Colon (tissue), 2 donors: ENCODE measurements at regions not wholly inside any gene's neighbourhood (a gene's known extent, or its start where the extent isn't known, plus 50 kb on each side); places are given as distances from the start of the nearest gene placed in this dataset.

Experiments used
- FAIRE-seq: peaks from 2 replicates; lab custom pipeline; 2012; peaks lifted over from hg19 to GRCh38; lab: Jason Lieb, UNC
- donor health status: control.
- donor health status: control.

GRCh38 chrX:40167233-40167849 is 69.6 kb upstream of the BCOR start:
- no peak for FAIRE-seq

- no peak for FAIRE-seq
Measured at GRCh38 chrX:40166582-40166981, 68.8 kb upstream of the BCOR start.

- FAIRE-seq: no peak
Measured at GRCh38 chrX:40165861-40166260, 68.1 kb upstream of the BCOR start.

GRCh38 chrX:40165206-40165605 is 67.4 kb upstream of the BCOR start:
- no peak for FAIRE-seq

- FAIRE-seq: no peak
Measured at GRCh38 chrX:40164751-40165150, 67.0 kb upstream of the BCOR start.

- no peak for FAIRE-seq
Measured at GRCh38 chrX:40158036-40158706, 60.4 kb upstream of the BCOR start.

- no peak for FAIRE-seq
Measured at GRCh38 chrX:40157228-40158035, 59.7 kb upstream of the BCOR start.

- no peak for FAIRE-seq
Measured at GRCh38 chrX:40156470-40157227, 58.9 kb upstream of the BCOR start.

- FAIRE-seq: no peak
Measured at GRCh38 chrX:40155589-40156469, 58.1 kb upstream of the BCOR start.

GRCh38 chrX:40154853-40155588 is 57.3 kb upstream of the BCOR start:
- no peak for FAIRE-seq

GRCh38 chrX:40154250-40154852 is 56.6 kb upstream of the BCOR start:
- no peak for FAIRE-seq

- no peak for FAIRE-seq
Measured at GRCh38 chrX:40153345-40154249, 55.8 kb upstream of the BCOR start.

GRCh38 chrX:40152741-40153344 is 55.1 kb upstream of the BCOR start:
- FAIRE-seq: no peak

- FAIRE-seq: no peak
Measured at GRCh38 chrX:40152173-40152711, 54.5 kb upstream of the BCOR start.

- no peak for FAIRE-seq
Measured at GRCh38 chrX:40151211-40152172, 53.7 kb upstream of the BCOR start.

- FAIRE-seq: no peak
Measured at GRCh38 chrX:40150503-40150902, 52.7 kb upstream of the BCOR start.
